ENCODE measurements at regions not wholly inside any gene's neighbourhood (a gene's known extent, or its start where the extent isn't known, plus 50 kb on each side); places are given as distances from the start of the nearest gene placed in this dataset.

- Histone ChIP-seq H3K36me3 (ENCODE audit: insufficient read depth) (no peaks in the 10 kb centered on the region), H3K4me2 (no peak overlapping the region), H4K20me1 (ENCODE audit: insufficient read depth) (no peaks in the 10 kb centered on the region), H3K27me3 (ENCODE audit: insufficient read depth, low read depth) (no peaks in the 10 kb centered on the region), H3K79me2 (ENCODE audit: insufficient read depth, low read depth) (no peaks in the 10 kb centered on the region), H3K27ac (no peak overlapping the region), H3K4me3 (IDR thresholded peaks at IDR 0.05; ENCODE audit: insufficient read depth, low read depth, low read length) (no peak overlapping the region), H2AFZ (ENCODE audit: low read depth) (no peak overlapping the region), H3K9ac (no peak overlapping the region), H3K4me1 (ENCODE audit: low read depth, poor library complexity, severe bottlenecking) (no peaks in the 10 kb centered on the region)
- no peak for TF ChIP-seq CTCF (conservative IDR thresholded peaks at IDR 0.05; ENCODE audit: low read depth, low read length)
These were observed 59.3 kb upstream of the CTIF start for GRCh38 chr18:48479531-48479930.

DNA sequence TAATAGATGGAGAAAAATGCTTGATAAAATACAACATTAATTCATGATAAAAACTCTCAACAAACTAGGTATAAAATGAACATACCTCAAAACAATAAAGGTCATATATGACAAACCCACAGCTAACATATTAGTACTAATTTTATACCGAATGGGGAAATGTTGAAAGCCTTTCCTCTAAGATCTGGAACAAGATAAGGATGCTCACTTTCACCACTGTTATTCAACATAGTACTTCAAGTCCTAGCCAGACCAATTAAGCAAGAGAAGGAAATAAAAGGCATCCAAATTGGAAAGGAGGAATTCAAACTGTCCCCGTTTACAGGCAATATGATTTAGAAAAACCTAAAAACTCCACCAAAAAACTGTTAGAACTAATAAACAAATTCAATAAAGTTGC, 61.5 kb upstream of the CTIF start:
- no peak for TF ChIP-seq CTCF (conservative IDR thresholded peaks at IDR 0.05; ENCODE audit: low read depth, low read length)
- H2AFZ ChIP-seq (ENCODE audit: low read depth), result no peak overlapping the region
- H3K79me2 ChIP-seq (ENCODE audit: insufficient read depth, low read depth), result no peaks in the 10 kb centered on the region
- no peak overlapping the region for H3K4me3 ChIP-seq (IDR thresholded peaks at IDR 0.05; ENCODE audit: insufficient read depth, low read depth, low read length)
- no peaks in the 10 kb centered on the region for H3K27me3 ChIP-seq (ENCODE audit: insufficient read depth, low read depth)
- peaks cover 13% of the 10 kb centered on the region for H3K4me1 ChIP-seq (ENCODE audit: low read depth, poor library complexity, severe bottlenecking)
- no peak overlapping the region for H3K27ac ChIP-seq
- H3K4me2 ChIP-seq, result no peak overlapping the region
- H3K9ac ChIP-seq, result no peak overlapping the region
- H4K20me1 ChIP-seq (ENCODE audit: insufficient read depth), result no peaks in the 10 kb centered on the region
- no peaks in the 10 kb centered on the region for H3K36me3 ChIP-seq (ENCODE audit: insufficient read depth)

DNA sequence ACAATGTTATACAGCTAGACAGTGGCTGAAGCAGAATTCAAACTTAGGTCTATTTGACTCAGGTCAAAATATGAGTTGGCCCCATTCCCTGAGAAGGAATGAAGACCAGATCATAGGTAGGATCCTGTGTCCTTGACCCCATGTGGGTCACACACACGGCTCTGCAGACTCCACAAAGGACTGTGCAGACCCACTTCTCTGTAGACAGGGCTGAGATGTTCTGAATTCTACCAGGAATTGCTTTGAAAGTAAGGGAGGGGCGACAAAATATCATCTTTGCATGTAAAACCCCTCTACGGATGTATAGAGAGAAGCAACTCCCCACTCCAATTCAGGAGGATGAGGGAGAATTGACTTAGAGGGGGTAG, 62.3 kb upstream of the CTIF start:
- no peak overlapping the region for H3K4me2 ChIP-seq
- H3K27ac ChIP-seq, result no peak overlapping the region
- no peaks in the 10 kb centered on the region for H3K27me3 ChIP-seq (ENCODE audit: insufficient read depth, low read depth)
- no peaks in the 10 kb centered on the region for H4K20me1 ChIP-seq (ENCODE audit: insufficient read depth)
- no peak overlapping the region for H3K9ac ChIP-seq
- H3K4me1 ChIP-seq (ENCODE audit: low read depth, poor library complexity, severe bottlenecking), result peaks cover 13% of the 10 kb centered on the region
- no peaks in the 10 kb centered on the region for H3K79me2 ChIP-seq (ENCODE audit: insufficient read depth, low read depth)
- no peaks in the 10 kb centered on the region for H3K36me3 ChIP-seq (ENCODE audit: insufficient read depth)
- no peak overlapping the region; the same call in 1 of the 2 replicates for H2AFZ ChIP-seq (ENCODE audit: low read depth)
- no peak for TF ChIP-seq CTCF (conservative IDR thresholded peaks at IDR 0.05; ENCODE audit: low read depth, low read length)
- no peak overlapping the region for H3K4me3 ChIP-seq (IDR thresholded peaks at IDR 0.05; ENCODE audit: insufficient read depth, low read depth, low read length)

DNA sequence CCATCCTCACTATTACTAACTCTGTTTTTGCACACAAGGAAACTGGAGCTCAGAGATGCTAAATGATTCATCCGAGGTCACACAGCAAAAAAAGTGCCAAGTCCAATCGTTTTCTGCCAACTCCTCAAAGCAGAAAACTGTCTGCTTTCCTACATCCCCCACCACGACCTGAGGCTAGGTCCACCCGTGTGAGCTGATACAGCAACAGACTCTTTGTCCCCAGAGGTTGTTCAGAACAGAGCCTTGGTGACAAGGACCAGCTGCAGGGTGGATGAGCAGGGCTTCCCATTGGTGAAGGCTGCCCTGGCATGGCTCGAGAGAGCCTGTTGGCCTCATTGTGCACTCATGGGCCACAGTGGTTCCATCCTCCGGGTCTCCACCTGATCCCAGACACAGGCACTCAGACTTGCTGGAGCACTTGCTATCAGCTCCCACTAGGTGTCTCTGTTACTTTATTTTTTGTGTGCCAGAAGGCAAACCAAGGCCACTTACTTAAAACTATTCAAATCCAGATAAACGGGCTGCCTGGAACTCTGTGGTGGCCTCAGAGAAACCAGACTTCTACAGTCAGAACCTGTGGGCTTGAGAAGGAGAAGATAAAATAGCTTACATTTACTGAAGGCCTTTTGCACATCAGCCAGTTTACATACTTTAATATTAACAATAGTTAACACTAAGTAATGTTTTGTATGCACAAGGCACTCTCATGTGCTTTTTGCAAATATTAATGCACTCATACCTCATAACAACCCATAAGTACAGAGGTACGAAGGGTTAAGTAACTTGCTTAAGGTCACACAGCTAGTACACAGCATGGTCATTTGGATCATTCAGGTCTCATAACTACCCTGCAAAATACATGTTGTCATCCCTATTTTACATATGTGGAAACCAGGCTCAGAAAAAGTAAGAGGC, 62.9 kb upstream of the CTIF start:
- Histone ChIP-seq H3K4me3 (IDR thresholded peaks at IDR 0.05; ENCODE audit: insufficient read depth, low read depth, low read length) (no peak overlapping the region), H4K20me1 (ENCODE audit: insufficient read depth) (no peaks in the 10 kb centered on the region), H2AFZ (ENCODE audit: low read depth) (peak overlapping the region; percentile 2; the same call in 1 of the 2 replicates), H3K4me2 (no peak overlapping the region), H3K36me3 (ENCODE audit: insufficient read depth) (no peaks in the 10 kb centered on the region), H3K27ac (no peak overlapping the region), H3K27me3 (ENCODE audit: insufficient read depth, low read depth) (no peaks in the 10 kb centered on the region), H3K9ac (no peak overlapping the region), H3K4me1 (ENCODE audit: low read depth, poor library complexity, severe bottlenecking) (peaks cover 13% of the 10 kb centered on the region), H3K79me2 (ENCODE audit: insufficient read depth, low read depth) (no peaks in the 10 kb centered on the region)
- TF ChIP-seq CTCF (conservative IDR thresholded peaks at IDR 0.05; ENCODE audit: low read depth, low read length), result peak; percentile 98

All from KMS-11 (cell line).